Left lung (tissue), 4 donors: ENCODE measurements at regions not wholly inside any gene's neighbourhood (a gene's known extent, or its start where the extent isn't known, plus 50 kb on each side); places are given as distances from the start of the nearest gene placed in this dataset.

Experiments
- ATAC-seq: fragments of 200-7000 bp; cut with Tn5 transposase; one replicate; pipeline ENCODE4 v1.9.1; 2020; ENCODE audit warnings: moderate library complexity
- DNase-seq, 4 donors: peaks; one replicate each; pipeline ENCODE4 v3.0.0-alpha.2; 2013 to 2020
- H3K27ac ChIP-seq, 2 donors: fragments of 200-600 bp; sonication (generic) in 1 of 2; one replicate each; pipeline versions ENCODE4 v1.5.0 to v1.8.0; 2020 to 2021
- H3K27me3 ChIP-seq, 2 donors: fragments of 200-600 bp; sonication (generic) in 1 of 2; one replicate each; pipeline versions ENCODE4 v1.5.0 to v1.8.0; 2020 to 2021
- H3K36me3 ChIP-seq, 2 donors: fragments of 200-600 bp; sonication (generic) in 1 of 2; one replicate each; pipeline versions ENCODE4 v1.5.0 to v1.8.0; 2020 to 2021
- H3K4me1 ChIP-seq, 2 donors: fragments of 200-600 bp; one replicate each; pipeline ENCODE4 v1.8.0; 2021
- H3K4me3 ChIP-seq, 2 donors: fragments of 200-600 bp; sonication (generic) in 1 of 2; one replicate each; pipeline versions ENCODE4 v1.5.0 to v1.8.0; 2020 to 2021; ENCODE audit warnings: mild to moderate bottlenecking in 1 of 2
- H3K9me3 ChIP-seq, 2 donors: fragments of 200-600 bp; sonication (generic) in 1 of 2; one replicate each; pipeline versions ENCODE4 v1.5.0 to v1.8.0; 2020 to 2021
- CTCF ChIP-seq, 2 donors: fragments of 200-600 bp; sonication (generic) in 1 of 2; IDR thresholded peaks; one replicate each; pipeline versions ENCODE4 v1.5.0 to v1.8.0; 2021; ENCODE audit warnings: antibody characterized with exemption in 2 of 2
- intact Hi-C, 2 donors: fragments of 100-400 bp; cut with DNase I; formaldehyde crosslinking; loops; one replicate each; pipeline versions ENCODE4 v1.11.2 to v1.14.2; 2022
- donor health status: DM: no; HTN: yes; CAD: no.
- donor health status: DM: no; HTN: no; CAD: no.

DNA sequence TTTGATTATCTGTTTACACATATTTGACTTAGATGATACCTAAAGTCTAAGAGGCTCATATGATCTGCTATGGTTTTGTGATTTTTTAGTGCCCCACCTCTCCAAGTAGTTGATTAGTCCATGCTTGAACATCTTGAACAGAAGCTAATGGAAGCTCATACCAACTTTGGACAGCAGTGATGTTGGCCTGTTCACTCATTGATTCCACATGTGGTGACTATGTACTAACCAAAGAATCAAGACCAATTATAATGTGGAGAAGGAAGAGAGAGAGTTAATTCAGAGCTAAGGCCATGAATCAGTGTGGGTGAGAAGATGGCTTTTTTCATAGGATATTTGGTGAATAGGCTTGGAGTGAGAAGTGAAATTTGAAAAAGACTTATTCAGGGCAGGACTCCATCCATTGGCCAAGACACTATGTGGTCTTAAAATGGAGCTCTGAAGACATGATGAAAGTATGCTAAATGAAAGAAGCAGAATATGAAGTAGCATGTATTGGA, 178.3 kb upstream of the TWIST2 start:
- TF ChIP-seq CTCF (IDR thresholded peaks at IDR 0.05), result no peak
- intact Hi-C loops, result no loop called here
- DNase-seq (no peak), ATAC-seq (no peak)
- no peak overlapping the region for H3K4me3 ChIP-seq
- no peaks in the 10 kb centered on the region for H3K36me3 ChIP-seq
- no peaks in the 10 kb centered on the region for H3K27me3 ChIP-seq
- H3K4me1 ChIP-seq, result no peaks in the 10 kb centered on the region
- H3K9me3 ChIP-seq, result peaks cover 0 to 8% of the 10 kb centered on the region in 2 donors
- H3K27ac ChIP-seq, result no peak overlapping the region

- H3K9me3 ChIP-seq, result peaks cover 0 to 5% of the 10 kb centered on the region in 2 donors
- H3K27ac ChIP-seq, result no peak overlapping the region
- H3K27me3 ChIP-seq, result no peaks in the 10 kb centered on the region
- ATAC-seq (no peak), DNase-seq (no peak)
- no peak for TF ChIP-seq CTCF (IDR thresholded peaks at IDR 0.05)
- no peak overlapping the region for H3K4me3 ChIP-seq
- intact Hi-C loops, result no loop called here
- H3K4me1 ChIP-seq, result no peaks in the 10 kb centered on the region
- no peaks in the 10 kb centered on the region for H3K36me3 ChIP-seq
Measured at GRCh38 chr2:238670111-238670585, 177.7 kb upstream of the TWIST2 start.

- no peaks in the 10 kb centered on the region for H3K27me3 ChIP-seq
- peaks cover 0 to under 1% of the 10 kb centered on the region in 2 donors for H3K9me3 ChIP-seq
- TF ChIP-seq CTCF (IDR thresholded peaks at IDR 0.05), result no peak
- no peaks in the 10 kb centered on the region for H3K4me1 ChIP-seq
- no peak overlapping the region for H3K27ac ChIP-seq
- no peaks in the 10 kb centered on the region for H3K36me3 ChIP-seq
- DNase-seq (no peak), ATAC-seq (no peak)
- intact Hi-C loops, result no loop called here
- H3K4me3 ChIP-seq, result no peak overlapping the region
Measured at GRCh38 chr2:238682536-238682935, 165.3 kb upstream of the TWIST2 start.

- ATAC-seq (peak; percentile 94), DNase-seq (peak in 1 of 4 donors; percentile 63)
Measured at GRCh38 chr2:238684362-238685326, 163.2 kb upstream of the TWIST2 start.

More at GRCh38 chr2:238684362-238685326, 163.2 kb upstream of the TWIST2 start:
- TF ChIP-seq CTCF (IDR thresholded peaks at IDR 0.05), result no peak
- no peak overlapping the region for H3K4me3 ChIP-seq
- no peaks in the 10 kb centered on the region for H3K4me1 ChIP-seq
- H3K27ac ChIP-seq, result peak overlapping the region; percentile 33 to 46
- no peaks in the 10 kb centered on the region for H3K9me3 ChIP-seq
- no peaks in the 10 kb centered on the region for H3K27me3 ChIP-seq
- intact Hi-C loops, result no loop called here
- H3K36me3 ChIP-seq, result no peaks in the 10 kb centered on the region
